Cardiac fibroblast (primary cell): ENCODE measurements at regions not wholly inside any gene's neighbourhood (a gene's known extent, or its start where the extent isn't known, plus 50 kb on each side); places are given as distances from the start of the nearest gene placed in this dataset.
A peak's percentile ranks its signal among the peaks of the same experiment; 100 is the strongest.

ENCODE experiments used
- DNase-seq, 2 donors: peaks; one replicate each; pipeline versions ENCODE4 v3.0.0 to v3.0.0-alpha.2; 2010; ENCODE audit warnings: low read depth in 2 of 2
- H3K4me3 ChIP-seq, 2 donors: replicated peaks in 1 of 2; 1 replicate in 1 of 2; 2 replicates in 1 of 2; pipeline ENCODE4 v1.5.1; 2011; ENCODE audit warnings: low read depth in 2 of 2, low read length in 2 of 2, mild to moderate bottlenecking in 2 of 2, moderate library complexity in 1 of 2
- TF ChIP-seq, protein P1 (sequence below): IDR thresholded peaks from one replicate; pipeline ENCODE4 v1.5.1; 2011; ENCODE audit warnings: low read depth, mild to moderate bottlenecking, low read length, inconsistent platforms

- H3K4me3 ChIP-seq: no peak overlapping the region
- no peak for DNase-seq
- TF ChIP-seq, protein P1, sequence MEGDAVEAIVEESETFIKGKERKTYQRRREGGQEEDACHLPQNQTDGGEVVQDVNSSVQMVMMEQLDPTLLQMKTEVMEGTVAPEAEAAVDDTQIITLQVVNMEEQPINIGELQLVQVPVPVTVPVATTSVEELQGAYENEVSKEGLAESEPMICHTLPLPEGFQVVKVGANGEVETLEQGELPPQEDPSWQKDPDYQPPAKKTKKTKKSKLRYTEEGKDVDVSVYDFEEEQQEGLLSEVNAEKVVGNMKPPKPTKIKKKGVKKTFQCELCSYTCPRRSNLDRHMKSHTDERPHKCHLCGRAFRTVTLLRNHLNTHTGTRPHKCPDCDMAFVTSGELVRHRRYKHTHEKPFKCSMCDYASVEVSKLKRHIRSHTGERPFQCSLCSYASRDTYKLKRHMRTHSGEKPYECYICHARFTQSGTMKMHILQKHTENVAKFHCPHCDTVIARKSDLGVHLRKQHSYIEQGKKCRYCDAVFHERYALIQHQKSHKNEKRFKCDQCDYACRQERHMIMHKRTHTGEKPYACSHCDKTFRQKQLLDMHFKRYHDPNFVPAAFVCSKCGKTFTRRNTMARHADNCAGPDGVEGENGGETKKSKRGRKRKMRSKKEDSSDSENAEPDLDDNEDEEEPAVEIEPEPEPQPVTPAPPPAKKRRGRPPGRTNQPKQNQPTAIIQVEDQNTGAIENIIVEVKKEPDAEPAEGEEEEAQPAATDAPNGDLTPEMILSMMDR: no peak
Observed at GRCh38 chr9:102832814-102833213, 162.3 kb upstream of the CYLC2 start.

- no peak for DNase-seq
- H3K4me3 ChIP-seq: no peak overlapping the region
- TF ChIP-seq, protein P1: no peak
Observed at GRCh38 chr9:102796244-102796643, 198.9 kb upstream of the CYLC2 start.

GRCh38 chr9:102795532-102795931, 199.6 kb upstream of the CYLC2 start:
- H3K4me3 ChIP-seq: no peak overlapping the region
- TF ChIP-seq, protein P1: no peak
- DNase-seq: no peak

DNA sequence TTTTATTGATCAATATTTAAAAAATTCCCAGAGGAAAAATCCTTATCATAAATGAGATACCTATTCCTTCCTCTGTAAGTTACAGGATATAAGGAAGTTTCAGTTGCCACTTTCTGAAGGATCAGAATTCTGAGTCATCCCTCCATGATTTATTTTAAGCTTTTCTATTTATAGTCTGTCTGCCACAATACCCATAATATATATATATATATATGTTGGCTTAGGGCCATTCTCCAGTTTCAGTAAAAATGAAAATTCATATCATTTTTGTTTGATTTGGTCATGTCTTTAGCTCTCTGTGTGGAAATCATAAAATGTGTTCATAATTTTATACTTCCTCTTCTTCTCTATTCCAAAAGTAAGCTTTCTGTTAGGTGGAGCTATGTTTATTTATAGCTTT, 215.8 kb upstream of the CYLC2 start:
- DNase-seq: peak in 1 of 2 donors; percentile 54
- H3K4me3 ChIP-seq: no peak overlapping the region
- TF ChIP-seq, protein P1: no peak

- no peak overlapping the region for H3K4me3 ChIP-seq
- DNase-seq: peak in 1 of 2 donors; percentile 5
- TF ChIP-seq, protein P1: no peak
Observed at GRCh38 chr9:102778746-102779145, 216.4 kb upstream of the CYLC2 start.

DNA sequence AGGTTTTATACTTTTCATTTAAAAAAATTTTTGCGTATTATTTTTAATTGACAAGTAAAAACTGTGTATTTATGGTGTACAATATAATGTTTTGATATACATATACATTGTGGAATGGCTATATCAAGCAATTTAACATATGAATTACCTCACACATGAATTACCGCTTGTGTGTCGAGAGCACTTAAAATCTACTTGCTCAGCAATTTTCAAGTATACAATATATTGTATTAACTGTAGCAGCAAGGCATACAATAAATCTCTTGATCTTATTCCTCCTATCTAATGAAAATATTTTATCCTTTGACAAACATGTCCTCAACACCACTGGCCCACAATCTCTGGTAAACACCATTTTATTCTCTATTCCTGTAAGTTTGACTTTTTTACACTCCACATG, 224.4 kb upstream of the CYLC2 start:
- no peak overlapping the region for H3K4me3 ChIP-seq
- DNase-seq: no peak
- TF ChIP-seq, protein P1: no peak

DNA sequence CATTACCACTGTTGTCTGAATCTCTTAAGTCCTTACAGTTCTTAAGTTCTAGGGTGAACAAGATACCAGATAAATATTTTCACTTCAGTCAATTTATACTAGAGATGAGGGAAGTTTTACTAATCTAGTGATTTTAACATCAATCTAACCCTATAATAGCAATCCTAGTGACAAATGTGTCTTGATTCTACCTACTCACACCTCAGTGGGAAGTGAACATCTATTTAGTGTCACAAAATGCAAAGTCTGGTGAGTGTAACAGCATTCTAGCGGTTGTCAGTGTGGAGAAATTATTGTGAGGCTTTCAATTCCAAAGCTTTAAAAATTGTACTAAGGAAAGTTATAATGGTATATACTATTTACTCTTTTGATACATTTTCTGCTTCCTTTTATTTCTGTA, 225.8 kb upstream of the CYLC2 start:
- TF ChIP-seq, protein P1: no peak
- H3K4me3 ChIP-seq: no peak overlapping the region
- DNase-seq: no peak
